ENCODE measurements at regions not wholly inside any gene's neighbourhood (a gene's known extent, or its start where the extent isn't known, plus 50 kb on each side); places are given as distances from the start of the nearest gene placed in this dataset.

DNA sequence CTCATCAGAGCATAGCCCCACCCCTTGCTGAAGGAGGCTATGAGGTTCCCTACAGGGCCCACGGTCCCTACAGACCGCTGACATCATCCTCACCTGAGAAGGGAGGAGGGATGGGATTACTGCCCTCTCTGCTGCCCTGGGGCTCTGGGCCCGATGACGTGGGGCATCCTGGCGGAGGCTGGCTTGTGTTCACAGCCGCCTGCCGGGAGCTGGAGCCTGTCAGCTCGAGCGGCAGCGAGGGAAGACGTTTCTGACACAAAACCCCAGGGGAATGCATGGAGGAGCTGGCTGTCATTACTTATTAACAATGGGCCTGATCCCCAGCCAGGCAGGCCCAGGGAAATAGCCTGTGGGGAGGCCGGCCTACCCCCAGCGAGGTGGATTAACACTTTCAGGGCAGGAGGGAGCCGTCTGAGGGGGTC, 106.6 kb upstream of the ATP6AP2 start:
- Histone ChIP-seq H3K27me3 (replicated peaks; ENCODE audit: insufficient read depth) (no peaks in the 10 kb centered on the region), H3K27ac (peak overlapping the region; percentile 73 to 75), H3K4me1 (replicated peaks) (no peaks in the 10 kb centered on the region), H3K9me3 (no peaks in the 10 kb centered on the region), H3K36me3 (no peaks in the 10 kb centered on the region), H3K4me3 (no peak overlapping the region)
- WGBS, result 9% methylated on average over 4 of the region's 14 CpGs
- no peak for TF ChIP-seq POLR2AphosphoS5 (IDR thresholded peaks at IDR 0.05)
- no peak for TF ChIP-seq POLR2A (IDR thresholded peaks at IDR 0.05)
- TF ChIP-seq CTCF (IDR thresholded peaks at IDR 0.05), result no peak
- intact Hi-C loops (cut with DNase I), result no loop called here
- DNase-seq (ENCODE audit: low spot score), result peak; percentile 7

- H3K27me3 ChIP-seq (replicated peaks; ENCODE audit: insufficient read depth), result no peaks in the 10 kb centered on the region
- WGBS, result 94% methylated on average over 6 of the region's 8 CpGs
Observed at GRCh38 chrX:40473460-40474204, 107.1 kb upstream of the ATP6AP2 start.

GRCh38 chrX:40471965-40472648, 108.7 kb upstream of the ATP6AP2 start:
- H3K9me3 ChIP-seq, result no peaks in the 10 kb centered on the region
- intact Hi-C loops (cut with DNase I), result no loop called here
- TF ChIP-seq POLR2AphosphoS5 (IDR thresholded peaks at IDR 0.05) (peak; percentile 53), CTCF (IDR thresholded peaks at IDR 0.05) (peak in 2 of 4 experiments; percentile 22 to 52), POLR2A (IDR thresholded peaks at IDR 0.05) (no peak)
- H3K4me1 ChIP-seq (replicated peaks), result no peaks in the 10 kb centered on the region
- WGBS, result 9% methylated on average over 14 of the region's 16 CpGs
- H3K27me3 ChIP-seq (replicated peaks; ENCODE audit: insufficient read depth), result no peaks in the 10 kb centered on the region
- DNase-seq (ENCODE audit: low spot score), result peak; percentile 71
- no peak overlapping the region for H3K4me3 ChIP-seq
- H3K27ac ChIP-seq, result peak overlapping the region; percentile 73 to 75
- H3K36me3 ChIP-seq, result no peaks in the 10 kb centered on the region

More at GRCh38 chrX:40473460-40474204, 107.1 kb upstream of the ATP6AP2 start:
- Histone ChIP-seq H3K36me3 (no peaks in the 10 kb centered on the region), H3K4me3 (no peak overlapping the region), H3K9me3 (no peaks in the 10 kb centered on the region), H3K27ac (peak overlapping the region; percentile 73 to 75), H3K4me1 (replicated peaks) (no peaks in the 10 kb centered on the region)
- intact Hi-C loops (cut with DNase I), result no loop called here
- DNase-seq (ENCODE audit: low spot score), result no peak
- no peak for TF ChIP-seq POLR2AphosphoS5 (IDR thresholded peaks at IDR 0.05)
- no peak for TF ChIP-seq POLR2A (IDR thresholded peaks at IDR 0.05)
- TF ChIP-seq CTCF (IDR thresholded peaks at IDR 0.05), result no peak

DNA sequence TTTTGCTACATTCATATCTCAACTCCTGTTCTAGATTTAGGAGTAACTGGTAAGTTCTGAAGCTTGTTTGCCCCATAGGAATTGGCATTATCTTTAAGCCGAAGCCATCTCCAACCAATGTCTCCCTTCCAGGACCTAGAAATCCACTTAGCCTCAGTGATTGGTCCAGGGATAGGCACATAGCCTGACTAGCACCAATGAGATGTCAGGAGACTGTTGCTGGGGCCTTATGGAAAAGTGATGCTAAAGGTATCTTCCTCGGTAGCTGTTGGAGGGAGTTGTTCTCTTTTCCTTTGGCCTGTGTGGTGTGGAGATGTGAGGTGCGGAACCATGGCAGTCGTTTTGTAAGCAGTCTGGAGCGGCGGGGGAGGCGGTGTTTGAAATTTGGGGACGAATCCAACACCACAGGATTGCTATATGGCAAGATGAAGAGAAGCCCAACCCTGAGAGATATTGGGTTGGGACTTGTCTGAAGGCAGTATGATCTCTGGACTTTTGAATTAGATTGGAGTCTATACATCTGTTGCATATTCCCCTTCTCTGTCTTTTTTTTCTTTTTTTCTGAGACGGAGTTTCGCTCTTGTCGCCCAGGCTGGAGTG, 109.8 kb upstream of the ATP6AP2 start:
- intact Hi-C loops (cut with DNase I), result no loop called here
- Histone ChIP-seq H3K9me3 (no peaks in the 10 kb centered on the region), H3K4me1 (replicated peaks) (no peaks in the 10 kb centered on the region), H3K27ac (peak overlapping the region in 1 of 2 donors; percentile 73), H3K36me3 (no peaks in the 10 kb centered on the region), H3K4me3 (no peak overlapping the region), H3K27me3 (replicated peaks; ENCODE audit: insufficient read depth) (no peaks in the 10 kb centered on the region)
- DNase-seq (ENCODE audit: low spot score), result no peak
- WGBS, result 92% methylated on average over 11 of the region's 11 CpGs
- TF ChIP-seq CTCF (IDR thresholded peaks at IDR 0.05) (no peak), POLR2A (IDR thresholded peaks at IDR 0.05) (no peak), POLR2AphosphoS5 (IDR thresholded peaks at IDR 0.05) (no peak)
